ENCODE measurements at regions not wholly inside any gene's neighbourhood (a gene's known extent, or its start where the extent isn't known, plus 50 kb on each side); places are given as distances from the start of the nearest gene placed in this dataset.

GRCh38 chr20:63139837-63140236, 76.1 kb downstream of the YTHDF1 start:
- no peak overlapping the region for H3K27ac ChIP-seq (ENCODE audit: low read length)
- BruUV-seq (replicated peaks): no TSS peak
- intact Hi-C loops (cut with micrococcal nuclease; ENCODE audit: unreplicated experiment) (no loop called here), in situ Hi-C loops (cut with HindIII; ENCODE audit: low pct_unique_long_range_greater_than_20kb, low sequenced_read_pairs) (no loop called here)
- H3K27me3 ChIP-seq (ENCODE audit: control insufficient read depth, insufficient read depth, low read length): peaks cover 7% of the 10 kb centered on the region
- DNase-seq (ENCODE audit: low read depth, low spot score) (no peak), ATAC-seq (no peak)
- CTCF ChIA-PET: no interaction called here
- H3K4me1 ChIP-seq (ENCODE audit: control insufficient read depth, insufficient read depth, low read length): no peaks in the 10 kb centered on the region
- no peaks in the 10 kb centered on the region for H3K36me3 ChIP-seq (ENCODE audit: control insufficient read depth, insufficient read depth, low read length)
- H3K9me3 ChIP-seq (ENCODE audit: control insufficient read depth, insufficient read depth, low read depth, low read length): no peaks in the 10 kb centered on the region
- H3K4me3 ChIP-seq (ENCODE audit: low read depth in 2 of 2, low read length in 2 of 2): no peak overlapping the region
- no peak for TF ChIP-seq POLR2AphosphoS5 (IDR thresholded peaks at IDR 0.05; ENCODE audit: low read depth, low read length)
- no peak for TF ChIP-seq CTCF (IDR thresholded peaks at IDR 0.05)
- no peak for TF ChIP-seq REST (IDR thresholded peaks at IDR 0.05; ENCODE audit: insufficient read depth in 1 of 2, low read depth in 2 of 2, low read length in 1 of 2)
- no peak for TF ChIP-seq TCF7L2 (IDR thresholded peaks at IDR 0.05; ENCODE audit: low read depth, low read length)
- no peak for TF ChIP-seq SIN3A (IDR thresholded peaks at IDR 0.05; ENCODE audit: borderline replicate concordance, insufficient read depth, low read depth, low read length)
- POLR2A ChIA-PET: no interaction called here

GRCh38 chr20:63139356-63139755, 76.6 kb downstream of the YTHDF1 start:
- ATAC-seq: no peak
- POLR2A ChIA-PET: no interaction called here
- BruUV-seq (replicated peaks): no TSS peak
- peaks cover 7% of the 10 kb centered on the region for H3K27me3 ChIP-seq (ENCODE audit: control insufficient read depth, insufficient read depth, low read length)
- in situ Hi-C loops (cut with HindIII; ENCODE audit: low pct_unique_long_range_greater_than_20kb, low sequenced_read_pairs) (no loop called here), intact Hi-C loops (cut with micrococcal nuclease; ENCODE audit: unreplicated experiment) (no loop called here)
- TF ChIP-seq CTCF (IDR thresholded peaks at IDR 0.05) (no peak), SIN3A (IDR thresholded peaks at IDR 0.05; ENCODE audit: borderline replicate concordance, insufficient read depth, low read depth, low read length) (no peak), POLR2AphosphoS5 (IDR thresholded peaks at IDR 0.05; ENCODE audit: low read depth, low read length) (no peak)
- no peak overlapping the region for H3K27ac ChIP-seq (ENCODE audit: low read length)
- no peaks in the 10 kb centered on the region for H3K4me1 ChIP-seq (ENCODE audit: control insufficient read depth, insufficient read depth, low read length)
- DNase-seq (ENCODE audit: low read depth, low spot score): no peak
- no peak overlapping the region for H3K4me3 ChIP-seq (ENCODE audit: low read depth in 2 of 2, low read length in 2 of 2)
- CTCF ChIA-PET: no interaction called here
- H3K9me3 ChIP-seq (ENCODE audit: control insufficient read depth, insufficient read depth, low read depth, low read length): no peaks in the 10 kb centered on the region
- H3K36me3 ChIP-seq (ENCODE audit: control insufficient read depth, insufficient read depth, low read length): no peaks in the 10 kb centered on the region
